ENCODE measurements at regions not wholly inside any gene's neighbourhood (a gene's known extent, or its start where the extent isn't known, plus 50 kb on each side); places are given as distances from the start of the nearest gene placed in this dataset.
A peak's percentile ranks its signal among the peaks of the same experiment; 100 is the strongest.
"Not testable (repeated sequence)": the region's sequence is repeated elsewhere in the genome, so short reads cannot be mapped to it uniquely, and the experiment has no call there.

DNA sequence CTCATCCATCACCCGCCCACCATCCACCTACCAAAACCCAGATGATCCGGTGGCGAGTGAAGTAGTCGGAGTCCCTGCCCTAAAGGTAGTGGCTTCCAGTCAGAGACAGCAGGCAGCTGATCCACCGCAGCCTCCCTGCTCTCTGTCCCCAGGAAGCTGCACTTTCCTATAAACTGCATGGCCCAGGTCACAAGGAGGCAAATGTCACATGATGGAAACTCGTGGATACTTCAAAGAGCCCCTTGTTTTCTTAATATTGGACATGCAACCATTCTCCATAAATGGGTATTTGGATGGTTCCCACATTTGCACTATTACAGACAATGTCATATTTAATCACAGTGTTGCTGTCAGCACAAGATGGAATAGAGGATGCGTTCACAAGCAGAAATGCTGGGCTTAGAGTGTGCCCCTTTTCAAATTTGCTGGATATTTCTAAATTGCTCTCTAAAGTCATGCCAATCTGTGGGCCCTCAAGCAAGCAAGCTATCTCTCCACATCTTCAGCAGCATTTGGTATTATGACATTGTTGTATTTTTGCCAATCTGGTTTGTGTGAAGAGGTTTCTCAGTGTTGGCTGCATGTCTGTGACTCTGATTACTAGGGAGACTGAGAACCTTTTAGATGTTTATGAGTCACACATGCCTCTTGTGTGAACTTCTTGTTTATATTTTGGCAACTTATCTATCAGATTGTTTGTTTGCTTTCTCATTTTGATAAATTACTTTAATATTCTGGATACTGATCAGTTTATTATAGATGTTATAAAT is 822.0 kb downstream of the TNS3 start:
- intact Hi-C loops (cut with DNase I), result no loop called here
- no peak for DNase-seq

GRCh38 chr7:46756996-46757395 is 824.9 kb downstream of the TNS3 start:
- no peak for DNase-seq
- intact Hi-C loops (cut with DNase I), result no loop called here

DNA sequence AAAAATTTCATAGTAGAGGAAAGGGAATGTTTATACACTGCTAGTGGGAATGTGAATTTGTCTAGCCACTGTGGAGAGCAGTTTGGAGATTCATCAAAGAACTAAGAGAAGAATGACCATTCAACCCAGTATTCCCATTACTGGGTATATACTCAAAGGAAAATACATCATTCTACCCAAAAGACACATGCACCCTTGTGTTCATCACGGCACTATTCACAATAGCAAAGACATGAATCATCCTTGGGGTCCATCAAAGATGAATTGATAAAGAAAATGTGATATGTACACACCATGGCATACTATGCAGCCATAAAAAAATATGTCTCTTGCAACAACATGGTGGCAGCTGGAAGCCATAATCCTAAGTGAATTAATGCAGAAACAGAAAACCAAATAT is 825.7 kb downstream of the TNS3 start:
- intact Hi-C loops (cut with DNase I), result no loop called here
- no peak for DNase-seq

DNA sequence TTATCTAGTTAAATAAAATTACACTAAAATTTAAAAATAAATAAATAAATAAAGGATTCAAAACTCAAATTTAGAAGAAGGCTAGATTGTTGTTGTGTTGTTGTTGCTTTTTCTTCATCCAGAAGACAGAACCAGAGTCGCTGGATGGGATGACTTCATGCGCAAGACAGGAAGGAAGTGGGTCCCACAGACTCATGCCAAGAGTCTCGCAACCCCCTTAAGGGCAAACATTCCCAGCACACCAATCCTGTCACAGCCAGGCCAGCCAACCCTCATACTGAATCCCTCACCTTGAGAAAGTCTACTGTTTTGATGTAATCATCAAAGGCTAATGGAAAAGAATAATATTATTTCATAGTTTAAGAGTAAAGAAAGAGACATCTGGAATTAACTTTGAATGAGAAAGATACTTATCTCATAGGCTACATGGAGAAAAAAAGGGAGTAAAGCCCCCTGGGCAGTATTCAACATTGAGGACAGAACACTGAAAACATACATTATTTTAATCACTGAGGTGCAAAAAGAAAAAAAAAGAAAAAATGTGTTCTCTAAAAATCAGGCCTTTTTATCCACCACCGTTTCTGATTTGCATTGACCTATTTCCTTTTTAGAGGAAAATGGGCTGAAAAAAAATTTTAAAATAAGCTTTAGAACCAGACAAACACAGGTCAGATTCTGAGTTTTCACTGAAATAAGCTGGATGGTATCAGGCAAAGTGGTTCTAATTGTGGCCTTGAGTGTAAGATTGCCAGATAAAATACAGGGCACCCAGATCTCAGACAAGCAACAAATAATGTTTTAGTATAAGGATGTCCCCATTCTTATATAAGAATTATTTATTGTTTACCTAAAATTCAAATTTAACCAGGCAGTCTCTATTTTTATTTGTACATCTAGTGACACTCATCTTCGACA is 826.5 kb downstream of the TNS3 start:
- no peak for DNase-seq
- intact Hi-C loops (cut with DNase I), result no loop called here

DNA sequence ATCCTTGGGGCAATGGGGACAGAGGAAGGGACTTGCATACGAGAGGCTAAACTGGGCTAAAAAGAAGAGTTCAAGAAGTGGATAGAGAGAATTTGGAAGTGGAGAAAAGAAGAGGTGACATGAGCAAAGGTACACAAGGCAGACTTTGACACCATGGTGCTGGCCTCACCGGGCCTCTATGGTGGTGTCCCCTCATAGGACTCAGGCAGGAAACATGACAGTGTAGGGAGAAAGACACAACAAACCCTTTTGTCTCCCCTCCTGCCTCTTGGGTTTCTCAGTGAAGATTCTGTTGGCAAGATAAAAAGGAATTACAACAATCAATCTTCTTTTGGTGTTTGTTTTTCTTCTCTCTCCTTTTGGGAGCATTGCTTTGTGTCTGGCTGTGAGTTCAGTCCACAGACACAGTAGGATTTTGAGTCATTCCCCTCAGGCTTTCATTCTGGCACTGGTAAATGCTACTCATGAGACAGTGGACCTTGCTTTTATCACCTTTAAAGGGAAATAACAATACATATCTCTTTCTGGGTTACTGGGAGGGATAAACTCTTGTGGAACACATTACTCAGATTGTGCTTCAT is 827.7 kb downstream of the TNS3 start:
- intact Hi-C loops (cut with DNase I), result no loop called here
- no peak for DNase-seq

- intact Hi-C loops (cut with DNase I), result no loop called here
- no peak for DNase-seq
Measured at GRCh38 chr7:46753662-46754061, 828.2 kb downstream of the TNS3 start.

DNA sequence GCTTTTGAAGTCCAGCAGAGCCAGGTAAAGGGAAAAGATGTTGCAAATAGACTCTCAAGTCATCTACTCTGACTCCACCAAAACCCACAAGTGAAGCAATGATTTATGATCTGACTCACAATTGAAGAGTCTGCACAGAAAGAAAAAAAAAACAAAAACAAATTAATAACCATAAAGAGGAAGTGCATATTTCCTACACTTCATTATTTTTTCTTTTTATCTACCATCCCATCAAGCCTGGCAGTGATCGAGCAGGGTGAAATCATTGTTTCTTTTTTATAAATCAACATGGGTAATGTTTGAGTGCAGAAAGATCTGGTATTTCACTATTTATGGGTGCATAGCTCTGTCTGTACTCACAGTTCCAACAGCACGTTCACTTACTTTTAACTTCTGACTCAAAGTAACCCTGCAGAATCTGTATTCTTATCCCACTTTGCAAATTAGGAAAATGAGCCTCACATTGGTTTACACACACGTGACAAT is 829.0 kb downstream of the TNS3 start:
- no peak for DNase-seq
- intact Hi-C loops (cut with DNase I), result no loop called here

- intact Hi-C loops (cut with DNase I); DNase-seq: not testable (repeated sequence)
Measured at GRCh38 chr7:46751927-46752723, 829.8 kb downstream of the TNS3 start.

DNA sequence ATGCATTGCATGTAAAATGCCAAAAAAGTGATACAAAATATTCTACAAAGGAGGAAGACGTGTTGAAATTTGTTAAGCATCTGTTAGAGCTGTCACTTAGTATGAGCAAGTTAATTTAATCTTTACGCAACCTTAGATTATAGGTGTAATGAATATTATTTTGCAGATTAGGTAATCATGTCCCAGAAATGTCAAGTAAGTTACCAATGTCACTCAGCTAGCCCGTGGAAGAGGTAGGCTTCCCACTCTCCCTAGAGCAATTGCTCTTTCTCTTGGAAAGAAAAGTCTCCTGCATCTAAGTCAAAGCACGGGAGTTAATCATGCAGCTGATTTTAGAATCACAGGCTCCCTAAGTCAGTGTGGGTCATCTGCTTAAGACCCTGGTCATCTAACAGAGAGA is 830.4 kb upstream of the IGFBP3 start:
- DNase-seq, result peak in 17 of 42 donors; percentile 8 to 76 (median 39)
- intact Hi-C loops (cut with DNase I), result no loop called here

- no peak for DNase-seq
- intact Hi-C loops (cut with DNase I), result no loop called here
Measured at GRCh38 chr7:46750321-46750865, 829.3 kb upstream of the IGFBP3 start.

DNA sequence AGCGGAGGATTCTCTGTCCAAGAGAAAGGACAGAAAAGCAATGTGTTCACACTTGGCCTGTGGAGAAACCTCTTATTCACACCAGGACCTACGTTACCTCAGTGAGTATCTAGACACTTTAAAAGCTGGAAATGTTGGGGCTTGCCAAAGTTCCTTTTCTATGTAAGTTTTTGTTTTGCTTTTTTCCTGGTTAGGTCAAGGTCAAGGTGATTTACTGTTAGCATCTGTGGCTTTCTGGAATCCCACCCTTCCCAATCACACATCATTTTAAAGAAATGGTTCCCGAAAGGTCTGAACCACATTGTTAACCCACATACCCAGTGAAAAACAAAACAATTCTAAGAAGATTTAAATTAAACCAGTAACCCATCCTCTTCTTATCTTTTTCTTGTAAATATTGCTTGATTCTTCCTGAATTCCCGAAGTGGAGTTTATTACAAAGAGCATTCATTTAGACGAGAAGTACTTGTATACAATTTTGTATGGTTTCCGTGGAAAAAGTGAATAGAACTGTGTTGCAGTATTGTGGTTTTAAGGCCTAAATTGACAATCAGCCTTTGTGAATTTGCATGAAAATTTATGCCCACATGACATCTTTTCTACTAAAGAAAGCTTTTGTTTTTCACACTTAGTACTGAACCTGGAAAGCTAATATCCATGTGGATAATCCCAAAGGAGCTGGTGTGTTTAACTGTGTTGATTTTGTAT is 827.0 kb upstream of the IGFBP3 start:
- no peak for DNase-seq
- intact Hi-C loops (cut with DNase I), result no loop called here

DNA sequence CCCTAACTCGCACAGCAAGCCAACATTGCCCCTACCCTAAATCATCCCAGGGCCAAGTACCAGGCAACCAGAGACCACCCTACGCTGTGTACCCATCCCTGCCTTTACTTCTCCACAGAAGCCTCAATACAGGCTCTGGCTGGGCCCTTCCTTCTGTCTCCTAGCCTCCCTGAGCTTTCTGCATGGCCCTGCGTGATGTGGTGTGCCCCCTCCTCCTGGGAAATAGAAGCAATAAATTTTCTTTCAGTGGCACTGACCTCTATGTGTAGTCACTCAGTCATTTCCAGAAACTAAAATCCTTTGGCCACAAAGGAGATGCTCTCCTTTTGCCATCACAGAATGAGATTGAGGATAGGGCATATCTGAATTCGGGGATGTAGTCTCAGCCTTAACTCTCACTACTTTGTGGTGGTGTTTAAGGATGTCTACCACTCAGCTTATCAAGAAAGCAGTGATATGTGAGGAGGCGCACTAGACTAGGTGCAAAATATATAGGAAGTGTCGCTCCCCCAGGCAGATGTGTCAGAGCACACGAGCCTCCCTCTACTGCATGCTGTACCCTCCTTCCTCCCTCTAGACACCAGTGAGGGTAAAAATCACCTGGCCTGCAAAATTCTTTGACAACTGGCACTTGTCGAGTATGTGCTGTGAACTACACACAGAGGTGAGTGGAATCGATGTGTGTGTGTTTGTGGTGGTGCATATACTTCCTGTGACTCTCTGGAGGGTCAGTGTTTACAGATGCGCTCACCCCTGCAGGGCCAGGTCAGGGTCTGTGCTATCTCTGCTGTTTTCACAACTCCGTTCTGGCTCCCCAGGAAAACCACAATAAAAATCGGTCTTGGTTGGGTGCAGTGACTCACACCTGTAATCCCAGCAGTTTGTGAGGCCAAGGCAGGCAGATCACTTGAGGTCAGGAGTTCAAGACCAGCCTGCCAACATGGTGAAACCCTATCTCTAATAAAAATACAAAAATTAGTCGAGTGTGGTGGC is 825.9 kb upstream of the IGFBP3 start:
- intact Hi-C loops (cut with DNase I), result no loop called here

DNA sequence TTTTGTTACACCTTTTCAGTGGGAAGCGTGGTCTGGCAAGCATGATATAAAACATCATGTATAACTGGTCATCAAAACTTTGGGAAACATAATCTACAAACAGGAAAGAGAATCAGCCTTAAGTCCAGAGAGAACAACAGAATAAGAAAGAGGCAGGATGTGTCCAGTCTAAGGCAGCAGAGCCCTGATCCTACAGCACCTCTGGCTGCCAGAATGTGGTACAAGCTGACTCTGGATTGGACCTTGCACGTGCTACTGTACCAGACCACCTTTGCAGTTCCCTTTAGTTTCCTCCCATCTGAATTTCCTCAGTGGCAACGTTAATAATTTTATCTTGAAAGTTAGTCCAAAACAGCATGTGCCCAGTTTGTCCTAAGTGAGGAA is 824.6 kb upstream of the IGFBP3 start:
- DNase-seq, result no peak
- intact Hi-C loops (cut with DNase I), result no loop called here

More for the DNA sequence above, 825.9 kb upstream of the IGFBP3 start:
- DNase-seq, result peak in 1 of 42 donors; percentile 10

GRCh38 chr7:46744957-46745706 is 824.1 kb upstream of the IGFBP3 start:
- no peak for DNase-seq
- intact Hi-C loops (cut with DNase I), result no loop called here

- intact Hi-C loops (cut with DNase I), result no loop called here
- DNase-seq, result no peak
Measured at GRCh38 chr7:46742601-46743000, 821.5 kb upstream of the IGFBP3 start.

- intact Hi-C loops (cut with DNase I), result no loop called here
- DNase-seq, result no peak
Measured at GRCh38 chr7:46741938-46742540, 821.0 kb upstream of the IGFBP3 start.

Measured in head of caudate nucleus (tissue), 42 donors.